ENCODE measurements at regions not wholly inside any gene's neighbourhood (a gene's known extent, or its start where the extent isn't known, plus 50 kb on each side); places are given as distances from the start of the nearest gene placed in this dataset.

DNA sequence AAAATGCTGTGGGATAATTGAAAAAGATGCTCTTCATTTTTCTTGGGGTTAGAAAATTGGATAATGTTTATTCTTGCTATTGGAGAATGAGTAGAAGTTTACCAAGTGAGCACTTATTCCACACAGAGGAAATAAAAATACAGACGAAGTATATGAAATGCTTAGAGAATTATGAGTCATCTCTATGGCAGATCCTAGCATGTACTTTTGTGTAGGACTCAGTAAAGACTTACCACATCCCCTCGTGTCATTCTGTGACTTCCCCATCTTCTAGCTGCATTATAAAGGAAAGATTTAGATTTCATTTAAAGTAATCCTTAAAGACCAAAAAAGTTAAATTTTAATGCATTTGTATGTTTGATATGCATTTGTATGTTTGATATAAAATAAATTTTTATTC, 685.6 kb downstream of the TBC1D32 start:
- no peak overlapping the region for H2BK15ac ChIP-seq (ENCODE audit: low read length)
- no peaks in the 10 kb centered on the region for H3K9me3 ChIP-seq (ENCODE audit: insufficient read depth in 2 of 2, low read depth in 1 of 2, low read length in 1 of 2)
- H3K23me2 ChIP-seq (ENCODE audit: low read depth, low read length): peaks cover 1% of the 10 kb centered on the region; the same call in 1 of the 2 replicates
- H2BK12ac ChIP-seq (ENCODE audit: low read depth, low read length): no peak overlapping the region
- DNase-seq (ENCODE audit: low read depth in 1 of 2, low spot score in 2 of 2) (no peak), FAIRE-seq (no peak)
- H4K91ac ChIP-seq (replicated peaks; ENCODE audit: insufficient read length, low read length): no peak overlapping the region
- H3K9ac ChIP-seq (replicated peaks in 1 of 4; ENCODE audit: extremely low read depth in 1 of 4, low read depth in 3 of 4, low read length in 3 of 4): no peak overlapping the region
- no peak overlapping the region for H3K4me3 ChIP-seq (ENCODE audit: extremely low read depth in 1 of 4, insufficient read depth in 2 of 4, low read depth in 3 of 4, low read length in 4 of 4)
- no peak overlapping the region for H4K8ac ChIP-seq (ENCODE audit: extremely low read depth, insufficient read depth, low read length)
- H3K27me3 ChIP-seq (replicated peaks in 1 of 4; ENCODE audit: control insufficient read depth in 3 of 4, extremely low read depth in 1 of 4, insufficient read depth in 3 of 4, low read length in 3 of 4): no peaks in the 10 kb centered on the region
- H2BK20ac ChIP-seq (ENCODE audit: low read length): no peak overlapping the region
- no peak overlapping the region for H3K18ac ChIP-seq (ENCODE audit: extremely low read depth, low read length)
- CTCF ChIA-PET (ENCODE audit: partially characterized antibody): no interaction called here
- POLR2A ChIA-PET (ENCODE audit: partially characterized antibody): no interaction called here
- no peak overlapping the region for H3K14ac ChIP-seq (ENCODE audit: insufficient read length)
- H2BK5ac ChIP-seq (ENCODE audit: low read depth, low read length): no peak overlapping the region
- no peak overlapping the region for H3K4ac ChIP-seq (replicated peaks; ENCODE audit: insufficient read length, low read depth, low read length)
- no peak overlapping the region for H4K5ac ChIP-seq (ENCODE audit: insufficient read length, low read depth, low read length)
- H3K79me1 ChIP-seq (ENCODE audit: low read depth, low read length): no peaks in the 10 kb centered on the region
- H3K4me2 ChIP-seq (ENCODE audit: insufficient read depth in 1 of 2, low read depth in 2 of 2, low read length in 2 of 2): no peak overlapping the region
- no peak overlapping the region for H3K27ac ChIP-seq (ENCODE audit: low read depth, low read length)
- no peak overlapping the region for H3K23ac ChIP-seq (ENCODE audit: insufficient read length)
- H3K56ac ChIP-seq (replicated peaks; ENCODE audit: insufficient read length, low read depth, low read length): no peak overlapping the region
- H4K20me1 ChIP-seq (replicated peaks in 1 of 2; ENCODE audit: control insufficient read depth in 1 of 2, insufficient read depth in 2 of 2, low read length in 2 of 2): no peaks in the 10 kb centered on the region
- no peaks in the 10 kb centered on the region for H3K36me3 ChIP-seq (ENCODE audit: control insufficient read depth in 2 of 4, insufficient read depth in 4 of 4, low read length in 3 of 4)
- H3K4me1 ChIP-seq (replicated peaks in 1 of 4; ENCODE audit: control insufficient read depth in 3 of 4, insufficient read depth in 4 of 4, low read length in 3 of 4): no peaks in the 10 kb centered on the region
- 43% methylated on average over 2 of the region's 2 CpGs; no CpG with 5 or more reads in 1 of the 2 experiments for WGBS, 2 experiments (ENCODE audit: extremely low coverage in 1 of 2, insufficient coverage in 1 of 2, insufficient read length in 1 of 2, insufficient replicate concordance in 2 of 2, low coverage in 1 of 2, low lambda C conversion rate in 2 of 2, missing lambda C conversion rate in 1 of 2)
- no peak overlapping the region for H2AK5ac ChIP-seq (ENCODE audit: low read depth, low read length)
- H2BK120ac ChIP-seq (replicated peaks; ENCODE audit: low read depth, low read length): no peak overlapping the region
- H3K79me2 ChIP-seq (ENCODE audit: control insufficient read depth in 1 of 2, insufficient read depth in 2 of 2, low read length in 2 of 2): no peaks in the 10 kb centered on the region
- H2AFZ ChIP-seq (ENCODE audit: low read length): no peak overlapping the region
- TF ChIP-seq BCL11A (IDR thresholded peaks at IDR 0.05; ENCODE audit: low read depth in 2 of 2, low read length in 2 of 2) (no peak), GABPA (IDR thresholded peaks at IDR 0.05; ENCODE audit: borderline replicate concordance, insufficient read depth, low read length) (no peak), SP1 (IDR thresholded peaks at IDR 0.05; ENCODE audit: low read depth, low read length) (no peak), RAD21 (IDR thresholded peaks at IDR 0.05 in 1 of 2, conservative IDR thresholded peaks at IDR 0.05 in 1 of 2; ENCODE audit: low read depth in 2 of 2, low read length in 2 of 2) (no peak), ZNF274 (IDR thresholded peaks at IDR 0.05; ENCODE audit: borderline replicate concordance, extremely low read depth, low read length) (no peak), POLR2AphosphoS5 (IDR thresholded peaks at IDR 0.05; ENCODE audit: low read depth, low read length) (no peak), RBBP5 (IDR thresholded peaks at IDR 0.05; ENCODE audit: borderline replicate concordance, low read depth, low read length) (no peak), RNF2 (IDR thresholded peaks at IDR 0.05; ENCODE audit: borderline replicate concordance, low read depth, low read length, missing control alignments, poor library complexity, severe bottlenecking) (no peak), SRF (IDR thresholded peaks at IDR 0.05; ENCODE audit: low read depth, low read length) (no peak), HDAC6 (IDR thresholded peaks at IDR 0.05; ENCODE audit: low read depth, low read length) (no peak), SIX5 (IDR thresholded peaks at IDR 0.05; ENCODE audit: low read depth, low read length) (no peak)
- TF ChIP-seq, protein P1, sequence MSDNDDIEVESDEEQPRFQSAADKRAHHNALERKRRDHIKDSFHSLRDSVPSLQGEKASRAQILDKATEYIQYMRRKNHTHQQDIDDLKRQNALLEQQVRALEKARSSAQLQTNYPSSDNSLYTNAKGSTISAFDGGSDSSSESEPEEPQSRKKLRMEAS (IDR thresholded peaks at IDR 0.05): no peak
- TF ChIP-seq, protein P2, sequence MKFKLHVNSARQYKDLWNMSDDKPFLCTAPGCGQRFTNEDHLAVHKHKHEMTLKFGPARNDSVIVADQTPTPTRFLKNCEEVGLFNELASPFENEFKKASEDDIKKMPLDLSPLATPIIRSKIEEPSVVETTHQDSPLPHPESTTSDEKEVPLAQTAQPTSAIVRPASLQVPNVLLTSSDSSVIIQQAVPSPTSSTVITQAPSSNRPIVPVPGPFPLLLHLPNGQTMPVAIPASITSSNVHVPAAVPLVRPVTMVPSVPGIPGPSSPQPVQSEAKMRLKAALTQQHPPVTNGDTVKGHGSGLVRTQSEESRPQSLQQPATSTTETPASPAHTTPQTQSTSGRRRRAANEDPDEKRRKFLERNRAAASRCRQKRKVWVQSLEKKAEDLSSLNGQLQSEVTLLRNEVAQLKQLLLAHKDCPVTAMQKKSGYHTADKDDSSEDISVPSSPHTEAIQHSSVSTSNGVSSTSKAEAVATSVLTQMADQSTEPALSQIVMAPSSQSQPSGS (IDR thresholded peaks at IDR 0.05; ENCODE audit: low read length): no peak
